Mesendoderm (in vitro differentiated cells): ENCODE measurements at regions not wholly inside any gene's neighbourhood (a gene's known extent, or its start where the extent isn't known, plus 50 kb on each side); places are given as distances from the start of the nearest gene placed in this dataset.

ENCODE experiments used
- DNase-seq: peaks from one replicate; pipeline ENCODE4 v3.0.0; 2013
- H2AK5ac ChIP-seq: 2 replicates; pipeline ENCODE4 v1.6.1; 2013; ENCODE audit warnings: low read length, inconsistent platforms
- H2BK120ac ChIP-seq: 2 replicates; pipeline ENCODE4 v1.6.1; 2013; ENCODE audit warnings: low read depth, mild to moderate bottlenecking, low read length, moderate library complexity, mixed read lengths
- H2BK15ac ChIP-seq: replicated peaks from 2 replicates; pipeline ENCODE4 v1.6.1; 2013; ENCODE audit warnings: low read depth, mild to moderate bottlenecking, moderate library complexity
- H2BK5ac ChIP-seq: 2 replicates; pipeline ENCODE4 v1.6.1; 2013; ENCODE audit warnings: low read length, inconsistent platforms
- H3K18ac ChIP-seq: 2 replicates; pipeline ENCODE4 v1.6.1; 2013; ENCODE audit warnings: mild to moderate bottlenecking, low read length, mixed read lengths
- H3K23ac ChIP-seq: one replicate; pipeline ENCODE4 v1.6.1; 2013; ENCODE audit warnings: low read length
- H3K27ac ChIP-seq: 2 replicates; pipeline ENCODE4 v1.5.1; 2013; ENCODE audit warnings: low read depth, mild to moderate bottlenecking, inconsistent platforms, low read length, moderate library complexity
- H3K27me3 ChIP-seq: 2 replicates; pipeline ENCODE4 v1.6.1; 2013; ENCODE audit warnings: low read length, control low read depth, mild to moderate bottlenecking, inconsistent platforms; ENCODE audit not compliant: insufficient read depth, poor library complexity
- H3K36me3 ChIP-seq: 2 replicates; pipeline ENCODE4 v1.6.1; 2013; ENCODE audit warnings: low read length, inconsistent platforms; ENCODE audit not compliant: control insufficient read depth, insufficient read depth
- H3K4ac ChIP-seq: one replicate; pipeline ENCODE4 v1.6.1; 2013; ENCODE audit warnings: low read depth, mild to moderate bottlenecking, low read length, moderate library complexity
- H3K4me1 ChIP-seq: 2 replicates; pipeline ENCODE4 v1.6.1; 2013; ENCODE audit warnings: low read depth, low read length, inconsistent platforms; ENCODE audit not compliant: control insufficient read depth
- H3K4me2 ChIP-seq: 2 replicates; pipeline ENCODE4 v1.6.1; 2013; ENCODE audit warnings: low read length
- H3K4me3 ChIP-seq: 2 replicates; pipeline ENCODE4 v1.5.1; 2013; ENCODE audit warnings: mild to moderate bottlenecking, low read length
- H3K56ac ChIP-seq: one replicate; pipeline ENCODE4 v1.6.1; 2013; ENCODE audit warnings: low read length
- H3K79me1 ChIP-seq: 2 replicates; pipeline ENCODE4 v1.6.1; 2013; ENCODE audit warnings: low read length, inconsistent platforms
- H3K79me2 ChIP-seq: 2 replicates; pipeline ENCODE4 v1.6.1; 2013; ENCODE audit warnings: mild to moderate bottlenecking, low read length; ENCODE audit not compliant: control insufficient read depth, insufficient read depth
- H3K9ac ChIP-seq: 2 replicates; pipeline ENCODE4 v1.6.1; 2013; ENCODE audit warnings: low read length, inconsistent platforms
- H4K5ac ChIP-seq: one replicate; pipeline ENCODE4 v1.6.1; 2013; ENCODE audit warnings: low read length
- H4K8ac ChIP-seq: one replicate; pipeline ENCODE4 v1.6.1; 2013; ENCODE audit warnings: low read depth, mild to moderate bottlenecking, control low read depth, low read length, moderate library complexity
- WGBS: extraction: QIAGEN DNeasy Blood & Tissue Kit; methylation state at CpG from one replicate; pipeline ENCODE4 v1.1.7; 2013; ENCODE audit warnings: low lambda C conversion rate, missing lambda C conversion rate; ENCODE audit not compliant: insufficient coverage; ENCODE audit errors: extremely low coverage; 5-methylcytosine and 5-hydroxymethylcytosine counted together

- no peak for DNase-seq
- Histone ChIP-seq H2BK5ac (no peak overlapping the region), H4K8ac (no peak overlapping the region), H3K4me3 (no peak overlapping the region), H2BK15ac (no peak overlapping the region), H3K27ac (no peak overlapping the region), H3K4me2 (no peak overlapping the region), H2BK120ac (no peak overlapping the region), H3K79me1 (no peaks in the 10 kb centered on the region), H3K27me3 (no peaks in the 10 kb centered on the region), H3K4ac (no peak overlapping the region), H2AK5ac (no peak overlapping the region), H3K79me2 (no peaks in the 10 kb centered on the region), H3K4me1 (peaks cover 5% of the 10 kb centered on the region), H3K18ac (no peak overlapping the region), H3K56ac (no peak overlapping the region), H4K5ac (no peak overlapping the region), H3K36me3 (no peaks in the 10 kb centered on the region), H3K23ac (peak overlapping the region; percentile 12), H3K9ac (no peak overlapping the region)
- WGBS = no CpG with 5 or more reads among the region's 4 CpGs
These were observed 208.9 kb upstream of the TLE3 start for GRCh38 chr15:70306582-70306981.

GRCh38 chr15:70306081-70306480 is 208.4 kb upstream of the TLE3 start:
- no CpG with 5 or more reads among the region's 6 CpGs for WGBS

GRCh38 chr15:70303981-70304380 is 206.3 kb upstream of the TLE3 start:
- Histone ChIP-seq H3K4me3 (no peak overlapping the region), H3K9ac (no peak overlapping the region), H3K56ac (no peak overlapping the region), H4K8ac (no peak overlapping the region), H3K4me1 (peaks cover 3% of the 10 kb centered on the region), H3K27me3 (no peaks in the 10 kb centered on the region), H3K18ac (no peak overlapping the region), H3K27ac (no peak overlapping the region), H3K79me2 (no peaks in the 10 kb centered on the region), H3K4me2 (no peak overlapping the region), H3K4ac (no peak overlapping the region), H3K79me1 (no peaks in the 10 kb centered on the region), H2BK120ac (no peak overlapping the region), H2BK5ac (no peak overlapping the region), H4K5ac (no peak overlapping the region), H2BK15ac (no peak overlapping the region), H2AK5ac (no peak overlapping the region), H3K36me3 (no peaks in the 10 kb centered on the region), H3K23ac (no peak overlapping the region)
- no peak for DNase-seq
- WGBS = no CpG with 5 or more reads among the region's 4 CpGs

More at GRCh38 chr15:70306081-70306480, 208.4 kb upstream of the TLE3 start:
- Histone ChIP-seq H3K79me1 (no peaks in the 10 kb centered on the region), H3K18ac (no peak overlapping the region), H3K4me2 (no peak overlapping the region), H3K56ac (no peak overlapping the region), H2BK5ac (no peak overlapping the region), H3K4me1 (peaks cover 5% of the 10 kb centered on the region), H3K4ac (no peak overlapping the region), H3K27ac (no peak overlapping the region), H2BK15ac (no peak overlapping the region), H3K9ac (no peak overlapping the region), H4K5ac (no peak overlapping the region), H4K8ac (no peak overlapping the region), H3K36me3 (no peaks in the 10 kb centered on the region), H3K23ac (no peak overlapping the region), H3K27me3 (no peaks in the 10 kb centered on the region), H3K79me2 (no peaks in the 10 kb centered on the region), H2BK120ac (no peak overlapping the region), H2AK5ac (no peak overlapping the region), H3K4me3 (no peak overlapping the region)
- DNase-seq = no peak

GRCh38 chr15:70302360-70302759 is 204.6 kb upstream of the TLE3 start:
- H3K79me2 ChIP-seq = no peaks in the 10 kb centered on the region
- no peak overlapping the region for H2BK15ac ChIP-seq

DNA sequence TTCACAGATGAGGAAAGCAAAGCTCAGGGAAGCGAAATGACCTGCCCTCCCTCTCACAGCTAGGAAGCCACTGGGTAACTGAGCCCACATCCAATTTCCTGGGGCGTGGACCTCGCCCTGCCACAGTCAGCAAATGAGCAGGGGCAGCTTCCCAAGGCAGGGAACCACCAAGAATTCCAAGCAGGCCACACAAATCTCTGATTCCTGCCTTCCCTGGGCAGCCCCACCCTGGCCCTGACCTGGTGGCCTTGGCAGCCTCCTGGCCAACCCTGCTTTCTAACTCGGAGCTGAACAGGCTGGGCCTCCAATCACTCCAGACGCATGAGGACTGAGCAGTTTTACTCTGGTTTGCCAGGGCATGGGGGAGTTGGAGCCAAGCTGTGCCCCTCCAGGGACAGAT is 203.7 kb upstream of the TLE3 start:
- Histone ChIP-seq H3K4me3 (no peak overlapping the region), H3K79me2 (no peaks in the 10 kb centered on the region), H3K36me3 (no peaks in the 10 kb centered on the region), H3K4me1 (no peaks in the 10 kb centered on the region), H2BK5ac (no peak overlapping the region), H4K8ac (no peak overlapping the region), H3K4me2 (no peak overlapping the region), H3K4ac (no peak overlapping the region), H3K9ac (no peak overlapping the region), H4K5ac (no peak overlapping the region), H3K79me1 (no peaks in the 10 kb centered on the region), H3K18ac (no peak overlapping the region), H3K56ac (peak overlapping the region; percentile 5), H2AK5ac (no peak overlapping the region), H2BK15ac (no peak overlapping the region), H2BK120ac (no peak overlapping the region), H3K23ac (no peak overlapping the region), H3K27me3 (no peaks in the 10 kb centered on the region), H3K27ac (peak overlapping the region; percentile 4)
- no CpG with 5 or more reads among the region's 5 CpGs for WGBS
- DNase-seq = no peak

More at GRCh38 chr15:70302360-70302759, 204.6 kb upstream of the TLE3 start:
- no peaks in the 10 kb centered on the region for H3K4me1 ChIP-seq
- H3K27me3 ChIP-seq = no peaks in the 10 kb centered on the region
- 100% methylated on average over 1 of the region's 1 CpG for WGBS
- no peak overlapping the region for H3K4me3 ChIP-seq
- H3K4me2 ChIP-seq = no peak overlapping the region
- no peak overlapping the region for H3K9ac ChIP-seq
- H4K5ac ChIP-seq = no peak overlapping the region
- H3K27ac ChIP-seq = no peak overlapping the region
- DNase-seq = no peak
- H4K8ac ChIP-seq = no peak overlapping the region
- H3K56ac ChIP-seq = no peak overlapping the region
- no peak overlapping the region for H2BK120ac ChIP-seq
- no peak overlapping the region for H3K4ac ChIP-seq
- no peak overlapping the region for H3K18ac ChIP-seq
- no peak overlapping the region for H2BK5ac ChIP-seq
- no peak overlapping the region for H3K23ac ChIP-seq
- H3K36me3 ChIP-seq = no peaks in the 10 kb centered on the region
- H2AK5ac ChIP-seq = no peak overlapping the region
- H3K79me1 ChIP-seq = no peaks in the 10 kb centered on the region
